Lower leg skin (tissue), 4 donors: ENCODE measurements at regions not wholly inside any gene's neighbourhood (a gene's known extent, or its start where the extent isn't known, plus 50 kb on each side); places are given as distances from the start of the nearest gene placed in this dataset.
A peak's percentile ranks its signal among the peaks of the same experiment; 100 is the strongest.

Experiments
- DNase-seq, 2 donors: peaks; one replicate each; pipeline ENCODE4 v3.0.0-alpha.2; 2019; ENCODE audit warnings: low spot score in 2 of 2
- H3K4me3 ChIP-seq: fragments of 200-600 bp; sonication (generic); 2 replicates; pipeline ENCODE4 v1.5.1; 2017; ENCODE audit warnings: mild to moderate bottlenecking, low read depth; ENCODE audit not compliant: poor library complexity, severe bottlenecking
- CTCF ChIP-seq, 3 donors: fragments of 450-650 bp; IDR thresholded peaks; one replicate each; pipeline ENCODE4 v1.5.1; 2016; ENCODE audit warnings: antibody characterized with exemption in 3 of 3, mild to moderate bottlenecking in 3 of 3, moderate library complexity in 2 of 3
- POLR2A ChIP-seq, 2 donors: fragments of 450-650 bp; IDR thresholded peaks; one replicate each; pipeline ENCODE4 v1.6.1; 2016 to 2017; ENCODE audit warnings: antibody characterized with exemption in 2 of 2, mild to moderate bottlenecking in 1 of 2, moderate library complexity in 1 of 2
- WGBS, 2 donors: methylation state at CpG; one replicate each; pipeline ENCODE4 v1.1.5; 2018; 5-methylcytosine and 5-hydroxymethylcytosine counted together
- intact Hi-C: fragments of 100-400 bp; cut with DNase I; formaldehyde crosslinking; loops from one replicate; pipeline ENCODE4 v1.15.0; 2023; ENCODE audit warnings: low total_unique reads

- TF ChIP-seq CTCF (IDR thresholded peaks at IDR 0.05) (no peak), POLR2A (IDR thresholded peaks at IDR 0.05) (no peak)
- 78 to 88% methylated on average over 1 of the region's 1 CpG for WGBS, 2 donors
- DNase-seq, result no peak
- intact Hi-C loops, result no loop called here
- no peak overlapping the region for H3K4me3 ChIP-seq
These were observed 1202.9 kb upstream of the CELF4 start for GRCh38 chr18:38768504-38768903.

GRCh38 chr18:38759457-38759856, 1193.9 kb upstream of the CELF4 start:
- no peak for DNase-seq
- TF ChIP-seq POLR2A (IDR thresholded peaks at IDR 0.05) (no peak), CTCF (IDR thresholded peaks at IDR 0.05) (no peak)
- intact Hi-C loops, result no loop called here
- WGBS, 2 donors, result 91 to 92% methylated on average over 1 of the region's 1 CpG
- no peak overlapping the region for H3K4me3 ChIP-seq

- no peak overlapping the region for H3K4me3 ChIP-seq
- 86 to 90% methylated on average over 2 of the region's 2 CpGs for WGBS, 2 donors
- no peak for DNase-seq
- TF ChIP-seq POLR2A (IDR thresholded peaks at IDR 0.05) (no peak), CTCF (IDR thresholded peaks at IDR 0.05) (no peak)
- intact Hi-C loops, result no loop called here
These were observed 1190.8 kb upstream of the CELF4 start for GRCh38 chr18:38756436-38756835.

GRCh38 chr18:38752430-38752829, 1186.8 kb upstream of the CELF4 start:
- TF ChIP-seq CTCF (IDR thresholded peaks at IDR 0.05) (no peak), POLR2A (IDR thresholded peaks at IDR 0.05) (no peak)
- no peak overlapping the region for H3K4me3 ChIP-seq
- WGBS, 2 donors, result 32 to 41% methylated on average over 1 of the region's 1 CpG
- intact Hi-C loops, result no loop called here
- no peak for DNase-seq

GRCh38 chr18:38751898-38752297, 1186.3 kb upstream of the CELF4 start:
- peak in 1 of 2 donors; percentile 36 for DNase-seq
- H3K4me3 ChIP-seq, result no peak overlapping the region
- no peak for TF ChIP-seq POLR2A (IDR thresholded peaks at IDR 0.05)
- no peak for TF ChIP-seq CTCF (IDR thresholded peaks at IDR 0.05)
- 28 to 37% methylated on average over 7 to 8 of the region's 8 CpGs for WGBS, 2 donors
- intact Hi-C loops, result no loop called here

GRCh38 chr18:38751211-38751610, 1185.6 kb upstream of the CELF4 start:
- WGBS, 2 donors, result 47 to 52% methylated on average over 2 of the region's 2 CpGs
- H3K4me3 ChIP-seq, result no peak overlapping the region
- DNase-seq, result no peak
- intact Hi-C loops, result no loop called here
- TF ChIP-seq POLR2A (IDR thresholded peaks at IDR 0.05) (no peak), CTCF (IDR thresholded peaks at IDR 0.05) (no peak)
